A549 (cell line): ENCODE measurements at regions not wholly inside any gene's neighbourhood (a gene's known extent, or its start where the extent isn't known, plus 50 kb on each side); places are given as distances from the start of the nearest gene placed in this dataset.

Experiments
- ATAC-seq, 2 experiments: fragments of 200-7000 bp in 1 of 2; fragments of >200 bp in 1 of 2; cut with Nextera tagmentation in 1 of 2; cut with Tn5 transposase in 1 of 2; 3 replicates each; pipeline versions ENCODE4 v1.8.0 to v1.9.1; 2018 to 2020; ENCODE audit warnings: mild to moderate bottlenecking in 1 of 2, moderate library complexity in 1 of 2
- CTCF ChIA-PET: fragments of 300-600 bp; sonication (Branson Sonifier 250); formaldehyde crosslinking; extraction: SDS; loops from one replicate; lab custom pipeline; 2021; ENCODE audit warnings: antibody characterized with exemption, inconsistent platforms; lab: Yijun Ruan, JAX
- POLR2A ChIA-PET: fragments of 350-600 bp; formaldehyde crosslinking; extraction: SDS; loops from one replicate; lab custom pipeline; 2021; ENCODE audit warnings: antibody characterized with exemption, inconsistent platforms; lab: Yijun Ruan, JAX
- DNase-seq, 2 experiments: peaks; one replicate each; pipeline versions ENCODE4 v3.0.0 to v3.0.0-alpha.2; 2011 to 2016; ENCODE audit warnings: low read depth in 1 of 2, low spot score in 1 of 2
- FAIRE-seq: peaks from 2 replicates; lab custom pipeline; 2011; peaks lifted over from hg19 to GRCh38; lab: Jason Lieb, UNC
- H3K27ac ChIP-seq, 2 experiments: fragments of >200 bp; sonication (Bioruptor Twin); formaldehyde crosslinking; 3 replicates each; pipeline ENCODE4 v1.5.1; 2016 to 2017
- H3K4me1 ChIP-seq: fragments of >200 bp; sonication (Bioruptor Twin); formaldehyde crosslinking; 3 replicates; pipeline ENCODE4 v1.6.1; 2016
- H3K4me2 ChIP-seq: fragments of >200 bp; sonication (Bioruptor Twin); formaldehyde crosslinking; 3 replicates; pipeline ENCODE4 v1.6.1; 2016
- H3K4me3 ChIP-seq: fragments of >200 bp; sonication (Bioruptor Twin); formaldehyde crosslinking; 3 replicates; pipeline ENCODE4 v1.5.1; 2016
- H3K9me3 ChIP-seq: fragments of >200 bp; sonication (Bioruptor Twin); formaldehyde crosslinking; 3 replicates; pipeline ENCODE4 v1.6.1; 2016
- CEBPB ChIP-seq, 2 experiments: fragments of >200 bp in 1 of 2; sonication (Bioruptor Twin) in 1 of 2; formaldehyde crosslinking in 1 of 2; IDR thresholded peaks; 2 replicates each; pipeline ENCODE4 v1.6.1; 2012 to 2016
- ELK1 ChIP-seq: fragments of 150-350 bp; IDR thresholded peaks from 2 replicates; pipeline ENCODE4 v1.6.1; 2014; ENCODE audit warnings: low read depth, mild to moderate bottlenecking, low read length
- FOXS1 ChIP-seq: fragments of 250-450 bp; sonication (Bioruptor Pico); IDR thresholded peaks from 2 replicates; pipeline ENCODE4 v1.5.0; 2020; ENCODE audit warnings: mild to moderate bottlenecking, moderate library complexity
- HEYL ChIP-seq: fragments of 250-450 bp; sonication (Bioruptor Pico); IDR thresholded peaks from 2 replicates; pipeline ENCODE4 v1.8.0; 2021; ENCODE audit warnings: mild to moderate bottlenecking, moderate library complexity
- MAZ ChIP-seq: fragments of 150-350 bp; IDR thresholded peaks from 2 replicates; pipeline ENCODE4 v1.6.1; 2014; ENCODE audit warnings: antibody characterized with exemption, low read depth, low read length, borderline replicate concordance
- NPAS2 ChIP-seq: fragments of 250-450 bp; sonication (Bioruptor Pico); IDR thresholded peaks from 2 replicates; pipeline ENCODE4 v1.8.0; 2022; ENCODE audit warnings: mild to moderate bottlenecking, moderate library complexity, borderline replicate concordance
- POLR2A ChIP-seq: IDR thresholded peaks from 2 replicates; pipeline ENCODE4 v1.6.1; 2012; ENCODE audit warnings: mild to moderate bottlenecking, low read length
- POLR2AphosphoS2 ChIP-seq: conservative IDR thresholded peaks from 2 replicates; pipeline ENCODE4 v1.6.1; 2012; ENCODE audit warnings: low read length, improper control_type of control experiment, inconsistent platforms
- RNF2 ChIP-seq: fragments of 200-600 bp; sonication (generic); IDR thresholded peaks from 2 replicates; pipeline ENCODE4 v1.6.1; 2016; ENCODE audit warnings: low read depth, mild to moderate bottlenecking, antibody characterized with exemption, moderate library complexity, borderline replicate concordance
- TFCP2L1 ChIP-seq: fragments of 250-450 bp; sonication (Bioruptor Pico); IDR thresholded peaks from 2 replicates; pipeline ENCODE4 v1.5.0; 2021; ENCODE audit warnings: mild to moderate bottlenecking
- TP53 ChIP-seq: fragments of 250-450 bp; sonication (Bioruptor Pico); IDR thresholded peaks from 2 replicates; pipeline ENCODE4 v1.5.0; 2021; ENCODE audit warnings: mild to moderate bottlenecking, moderate library complexity
- ZFP36 ChIP-seq: fragments of 450-650 bp; IDR thresholded peaks from 2 replicates; pipeline ENCODE4 v1.6.1; 2014; ENCODE audit warnings: borderline replicate concordance; ENCODE audit not compliant: partially characterized antibody
- ZSCAN20 ChIP-seq: fragments of 250-450 bp; sonication (Bioruptor Pico); IDR thresholded peaks from 2 replicates; pipeline ENCODE4 v1.8.0; 2022; ENCODE audit warnings: mild to moderate bottlenecking, moderate library complexity
- WGBS: methylation state at CpG from one replicate; pipeline ENCODE4 v1.1.6; 2017; ENCODE audit errors: missing lambda C conversion rate; 5-methylcytosine and 5-hydroxymethylcytosine counted together
- TF ChIP-seq, protein P1 (sequence below): IDR thresholded peaks from 2 replicates; pipeline ENCODE4 v1.6.1; 2012; ENCODE audit warnings: low read depth, borderline replicate concordance
- TF ChIP-seq, protein P2 (sequence below): fragments of >200 bp; sonication (Bioruptor Twin); formaldehyde crosslinking; IDR thresholded peaks from 3 replicates; pipeline ENCODE4 v1.5.1; 2016
- TF ChIP-seq, protein P3 (sequence below): fragments of 250-450 bp; sonication (Bioruptor Pico); IDR thresholded peaks from 2 replicates; pipeline ENCODE4 v1.5.0; 2020; ENCODE audit warnings: low read depth, mild to moderate bottlenecking, moderate library complexity

GRCh38 chr4:63430105-63430504, 979.1 kb downstream of the TECRL start:
- POLR2A ChIA-PET, result no interaction called here
- no peak for FAIRE-seq

GRCh38 chr4:63396269-63396668, 1013.0 kb downstream of the TECRL start:
- Histone ChIP-seq H3K4me3 (no peak overlapping the region), H3K4me2 (no peak overlapping the region), H3K4me1 (no peaks in the 10 kb centered on the region), H3K9me3 (no peaks in the 10 kb centered on the region), H3K27ac (no peak overlapping the region)
- POLR2A ChIA-PET, result no interaction called here
- ATAC-seq (no peak), FAIRE-seq (no peak), DNase-seq (no peak)
- CTCF ChIA-PET, result no interaction called here
- 17% methylated on average over 4 of the region's 4 CpGs for WGBS
- TF ChIP-seq, protein P1, sequence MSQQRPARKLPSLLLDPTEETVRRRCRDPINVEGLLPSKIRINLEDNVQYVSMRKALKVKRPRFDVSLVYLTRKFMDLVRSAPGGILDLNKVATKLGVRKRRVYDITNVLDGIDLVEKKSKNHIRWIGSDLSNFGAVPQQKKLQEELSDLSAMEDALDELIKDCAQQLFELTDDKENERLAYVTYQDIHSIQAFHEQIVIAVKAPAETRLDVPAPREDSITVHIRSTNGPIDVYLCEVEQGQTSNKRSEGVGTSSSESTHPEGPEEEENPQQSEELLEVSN, result no peak

More at GRCh38 chr4:63430105-63430504, 979.1 kb downstream of the TECRL start:
- TF ChIP-seq, protein P2, sequence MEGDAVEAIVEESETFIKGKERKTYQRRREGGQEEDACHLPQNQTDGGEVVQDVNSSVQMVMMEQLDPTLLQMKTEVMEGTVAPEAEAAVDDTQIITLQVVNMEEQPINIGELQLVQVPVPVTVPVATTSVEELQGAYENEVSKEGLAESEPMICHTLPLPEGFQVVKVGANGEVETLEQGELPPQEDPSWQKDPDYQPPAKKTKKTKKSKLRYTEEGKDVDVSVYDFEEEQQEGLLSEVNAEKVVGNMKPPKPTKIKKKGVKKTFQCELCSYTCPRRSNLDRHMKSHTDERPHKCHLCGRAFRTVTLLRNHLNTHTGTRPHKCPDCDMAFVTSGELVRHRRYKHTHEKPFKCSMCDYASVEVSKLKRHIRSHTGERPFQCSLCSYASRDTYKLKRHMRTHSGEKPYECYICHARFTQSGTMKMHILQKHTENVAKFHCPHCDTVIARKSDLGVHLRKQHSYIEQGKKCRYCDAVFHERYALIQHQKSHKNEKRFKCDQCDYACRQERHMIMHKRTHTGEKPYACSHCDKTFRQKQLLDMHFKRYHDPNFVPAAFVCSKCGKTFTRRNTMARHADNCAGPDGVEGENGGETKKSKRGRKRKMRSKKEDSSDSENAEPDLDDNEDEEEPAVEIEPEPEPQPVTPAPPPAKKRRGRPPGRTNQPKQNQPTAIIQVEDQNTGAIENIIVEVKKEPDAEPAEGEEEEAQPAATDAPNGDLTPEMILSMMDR, result no peak
- TF ChIP-seq TP53 (CRISPR knock-in tag) (no peak), RNF2 (no peak), MAZ (no peak), POLR2A (no peak), HEYL (CRISPR knock-in tag) (no peak)
- ATAC-seq, result no peak
- no peak overlapping the region for H3K4me3 ChIP-seq
- H3K9me3 ChIP-seq, result no peaks in the 10 kb centered on the region
- H3K4me1 ChIP-seq, result no peaks in the 10 kb centered on the region
- DNase-seq, result no peak
- CTCF ChIA-PET, result no interaction called here
- WGBS, result 0% methylated on average over 1 of the region's 1 CpG
- no peak overlapping the region for H3K27ac ChIP-seq
- no peak overlapping the region for H3K4me2 ChIP-seq

DNA sequence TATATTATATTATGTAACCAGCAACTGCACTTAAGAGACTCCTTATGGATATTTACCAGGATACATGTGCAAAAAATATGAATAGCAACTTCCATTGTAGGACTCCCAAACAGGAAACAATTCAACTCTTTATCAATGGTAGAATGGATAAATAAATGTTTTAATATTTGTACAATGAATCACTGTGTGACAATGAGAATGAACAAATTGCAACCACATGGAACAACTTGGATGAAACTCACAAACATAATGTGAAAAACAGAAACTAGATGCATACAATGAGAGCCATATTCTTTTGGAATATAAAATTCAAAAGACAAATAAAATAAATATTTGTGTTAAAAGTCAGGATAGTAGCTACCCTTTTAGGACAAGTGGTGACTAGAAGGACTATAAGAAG, 1015.7 kb downstream of the TECRL start:
- CTCF ChIA-PET, result no interaction called here
- H3K27ac ChIP-seq, result no peak overlapping the region
- FAIRE-seq, result no peak
- DNase-seq, result no peak
- H3K4me1 ChIP-seq, result no peaks in the 10 kb centered on the region
- POLR2A ChIA-PET, result no interaction called here
- H3K9me3 ChIP-seq, result no peaks in the 10 kb centered on the region
- no peak overlapping the region for H3K4me2 ChIP-seq
- TF ChIP-seq FOXS1 (CRISPR knock-in tag), result no peak
- no peak for TF ChIP-seq ELK1
- TF ChIP-seq, protein P3, sequence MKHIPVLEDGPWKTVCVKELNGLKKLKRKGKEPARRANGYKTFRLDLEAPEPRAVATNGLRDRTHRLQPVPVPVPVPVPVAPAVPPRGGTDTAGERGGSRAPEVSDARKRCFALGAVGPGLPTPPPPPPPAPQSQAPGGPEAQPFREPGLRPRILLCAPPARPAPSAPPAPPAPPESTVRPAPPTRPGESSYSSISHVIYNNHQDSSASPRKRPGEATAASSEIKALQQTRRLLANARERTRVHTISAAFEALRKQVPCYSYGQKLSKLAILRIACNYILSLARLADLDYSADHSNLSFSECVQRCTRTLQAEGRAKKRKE (CRISPR knock-in tag), result no peak
- no peak for TF ChIP-seq ZSCAN20
- TF ChIP-seq POLR2AphosphoS2, result no peak
- TF ChIP-seq NPAS2 (CRISPR knock-in tag), result no peak
- no peak for TF ChIP-seq ZFP36
- no peak for TF ChIP-seq TFCP2L1
- no peak for TF ChIP-seq CEBPB (IDR thresholded peaks at IDR 0.05)
- no peak for ATAC-seq
- H3K4me3 ChIP-seq, result no peak overlapping the region
